GM18861 (cell line): ENCODE measurements at regions not wholly inside any gene's neighbourhood (a gene's known extent, or its start where the extent isn't known, plus 50 kb on each side); places are given as distances from the start of the nearest gene placed in this dataset.

Experiments
- ATAC-seq: cut with Tn5 transposase; IDR thresholded peaks from one replicate; pipeline ENCODE4 v1.9.1; 2021; ENCODE audit not compliant: unreplicated experiment

DNA sequence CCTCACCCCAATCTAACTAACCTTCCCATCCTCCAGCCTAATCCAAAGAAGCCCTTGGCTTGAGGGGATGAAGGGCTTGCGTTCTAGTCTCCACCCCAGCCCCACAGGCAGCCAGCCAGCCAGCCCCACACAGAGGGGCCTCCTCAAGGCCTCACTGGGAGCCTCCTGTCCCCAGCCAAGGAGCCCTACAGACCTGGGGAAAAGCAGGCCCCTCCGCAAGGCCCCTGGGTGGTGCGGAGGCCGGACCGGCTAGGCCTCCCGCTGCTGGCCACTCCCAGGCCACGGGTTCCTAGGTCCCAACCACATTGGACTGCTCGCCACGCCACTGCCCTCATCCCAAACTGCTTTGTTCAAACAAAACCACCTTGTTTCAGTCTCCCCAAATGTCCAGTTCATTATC lies 78.0 kb downstream of the ZIC5 start:
- ATAC-seq: no peak

DNA sequence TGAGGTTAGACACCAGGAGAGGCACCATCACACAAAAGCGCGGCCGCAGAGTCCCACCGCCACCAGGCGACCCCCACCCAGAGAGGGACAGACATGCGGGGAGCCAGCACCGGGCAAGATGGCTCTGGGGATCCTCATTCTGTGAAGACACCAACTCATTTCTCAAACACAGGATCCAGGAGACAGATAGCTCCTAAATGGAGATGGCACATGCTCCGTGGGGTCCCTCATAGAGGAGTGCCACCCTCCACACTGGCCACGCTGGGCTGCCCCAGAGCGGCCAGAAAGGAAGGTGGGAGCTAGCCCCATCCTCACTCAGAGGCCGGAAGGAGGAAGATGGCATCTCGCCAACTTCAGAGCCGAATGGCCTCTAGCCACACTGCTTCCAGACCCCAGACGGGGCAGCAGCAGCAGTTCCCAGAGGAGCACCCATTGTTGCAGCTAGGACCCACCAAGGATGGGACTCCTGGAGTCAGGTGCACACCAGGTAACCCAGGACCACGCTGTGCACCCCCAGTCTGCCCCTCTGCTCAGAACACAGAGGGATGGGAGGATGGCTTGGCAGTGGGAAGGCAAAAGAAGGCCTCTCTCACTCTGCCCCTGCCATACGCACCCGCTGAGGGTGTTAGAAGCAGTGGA lies 78.6 kb downstream of the ZIC5 start:
- no peak for ATAC-seq

DNA sequence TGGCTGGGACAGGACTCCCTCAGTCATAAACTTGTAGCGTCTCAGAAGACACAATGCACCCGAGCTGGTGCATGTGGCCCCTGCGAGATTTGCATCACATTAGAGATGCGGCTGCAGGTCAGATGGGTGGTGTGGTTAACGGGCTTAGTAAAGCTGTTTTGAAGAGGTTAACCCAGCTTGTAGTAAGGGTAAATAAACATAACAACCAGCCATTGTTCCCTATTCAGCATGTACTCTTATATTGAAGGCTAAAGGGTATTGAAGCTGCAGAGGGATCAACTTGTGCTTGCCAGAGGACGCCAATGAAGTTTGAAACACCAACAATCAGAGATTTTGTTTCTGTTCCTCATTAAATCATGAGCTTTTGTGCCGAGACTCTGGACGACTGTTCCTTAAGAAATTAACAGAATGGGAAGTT lies 79.4 kb downstream of the ZIC5 start:
- no peak for ATAC-seq

DNA sequence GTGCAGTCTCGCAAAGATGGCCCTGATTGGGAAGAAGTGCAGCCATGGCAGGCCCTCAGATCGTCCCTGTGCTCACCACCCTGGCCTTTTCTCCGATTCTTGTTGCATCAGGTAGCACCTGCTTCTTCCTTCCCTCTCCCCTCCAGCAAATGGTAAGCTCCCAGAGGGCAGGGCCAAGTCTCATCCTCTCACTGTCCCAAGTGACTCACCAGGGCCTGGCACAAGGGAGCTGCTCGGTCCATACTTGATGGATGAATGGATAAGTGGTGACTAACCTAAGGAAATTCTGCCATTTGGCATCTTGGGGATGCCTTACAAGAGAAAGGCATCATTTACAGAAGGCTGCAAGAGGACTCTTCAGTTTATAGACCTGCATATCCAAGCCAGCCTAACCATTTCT lies 84.9 kb downstream of the ZIC5 start:
- no peak for ATAC-seq

DNA sequence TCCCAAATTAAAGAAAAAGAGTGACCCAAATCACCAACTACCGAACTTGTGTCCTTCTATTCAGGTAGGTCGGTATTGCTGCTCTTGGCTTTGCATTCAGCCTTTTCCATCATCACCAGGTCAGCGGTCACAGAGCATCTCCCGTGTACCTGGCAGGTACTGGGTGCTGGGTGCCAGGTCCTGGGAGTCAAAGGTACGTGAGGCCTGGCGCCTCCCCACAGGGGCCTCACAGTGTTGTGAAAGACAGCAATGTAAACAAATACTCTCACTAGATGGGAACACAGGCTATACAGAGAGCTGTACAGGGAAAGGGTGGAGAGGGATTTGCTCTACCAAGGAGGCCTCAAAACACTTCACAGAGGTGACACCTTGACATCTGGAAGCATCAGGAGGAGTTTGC lies 86.7 kb downstream of the ZIC5 start:
- no peak for ATAC-seq

DNA sequence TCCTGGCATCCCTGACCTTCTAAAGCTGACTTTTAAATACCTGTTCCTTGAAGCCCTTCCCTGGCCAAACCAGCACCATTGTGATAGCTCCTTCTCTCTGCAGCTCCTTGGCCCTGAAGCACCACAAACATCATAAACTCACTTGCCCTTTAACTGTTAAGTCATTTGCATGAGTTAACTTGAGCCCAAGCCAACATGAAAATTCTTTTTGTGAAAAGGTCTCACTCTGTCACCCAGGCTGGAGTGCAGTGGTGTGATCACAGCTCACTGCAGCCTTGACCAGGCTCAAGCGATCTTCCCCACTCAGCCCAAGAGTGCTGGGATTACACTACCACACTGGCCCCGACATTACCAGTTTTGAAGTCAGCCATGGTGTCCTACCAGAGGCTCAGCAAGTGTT lies 87.8 kb downstream of the ZIC5 start:
- no peak for ATAC-seq

DNA sequence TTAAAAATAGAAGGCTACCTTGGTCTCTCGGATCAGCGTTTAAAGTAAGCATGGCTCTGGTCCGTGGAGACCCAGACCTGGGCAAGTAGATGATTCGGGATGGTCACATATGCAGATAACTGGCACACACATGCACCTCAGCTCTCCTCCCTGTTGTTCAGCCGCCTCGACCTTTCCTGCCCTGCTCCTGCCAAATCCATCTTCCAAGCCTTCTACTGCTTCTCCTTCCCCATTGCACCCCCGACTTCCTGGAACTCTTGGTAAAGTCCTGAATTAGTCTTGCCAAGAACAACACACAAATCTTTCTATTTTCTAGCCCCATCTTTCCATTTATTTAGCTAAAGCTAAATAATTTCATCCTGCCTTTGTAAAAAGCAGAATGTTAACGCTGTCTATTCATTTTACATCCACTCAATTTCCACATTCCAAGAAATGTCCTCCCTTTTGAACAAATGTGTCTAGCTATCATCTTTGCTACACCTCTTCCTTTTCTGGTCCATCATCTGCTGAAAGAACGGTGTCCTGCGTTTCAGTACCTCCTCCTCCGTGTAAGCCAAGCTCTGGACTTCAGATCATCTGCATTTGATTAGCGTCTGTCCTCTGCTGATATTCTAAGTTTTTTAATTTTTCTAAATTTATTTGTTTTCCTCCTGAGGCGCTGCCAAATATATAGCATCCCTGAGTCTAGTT lies 92.5 kb downstream of the ZIC5 start:
- no peak for ATAC-seq

DNA sequence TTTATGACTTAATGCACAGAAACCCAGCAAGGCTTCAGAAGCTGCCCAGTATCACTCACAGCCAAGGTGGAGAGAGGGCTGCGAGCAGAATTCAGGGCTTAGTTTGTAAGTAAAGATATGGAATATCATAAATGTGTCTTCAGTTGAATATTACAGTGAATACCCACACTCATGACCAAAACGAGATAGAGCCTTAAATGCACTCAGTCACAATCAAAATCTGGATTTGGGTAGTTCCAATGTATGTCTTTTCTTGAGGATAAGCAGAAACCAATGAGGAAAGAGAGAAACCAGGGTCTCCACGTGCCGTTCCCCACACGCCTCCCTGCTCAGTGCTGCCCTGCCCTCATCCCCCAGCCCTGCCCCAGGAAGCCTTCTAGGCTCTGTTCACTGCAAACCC lies 94.9 kb downstream of the ZIC5 start:
- no peak for ATAC-seq

DNA sequence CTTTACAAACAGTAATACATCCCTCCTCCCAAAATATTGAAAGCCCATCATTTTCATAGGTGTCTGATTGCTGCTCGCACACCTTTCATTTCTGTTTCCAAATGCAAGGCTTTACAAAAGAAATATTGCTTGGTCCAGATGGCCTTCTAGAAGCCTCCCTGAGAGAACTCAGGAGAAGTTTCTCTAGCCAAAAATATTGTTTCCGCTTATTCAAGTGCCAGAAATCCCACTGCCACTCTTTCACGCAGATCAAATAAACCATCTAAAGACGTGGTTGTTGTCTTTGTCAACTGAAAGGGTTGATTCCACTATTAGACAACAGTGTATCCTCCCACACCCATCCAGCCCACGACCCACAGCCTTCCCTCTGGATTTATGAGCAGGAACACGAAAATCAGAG lies 96.2 kb downstream of the ZIC5 start:
- ATAC-seq: no peak

DNA sequence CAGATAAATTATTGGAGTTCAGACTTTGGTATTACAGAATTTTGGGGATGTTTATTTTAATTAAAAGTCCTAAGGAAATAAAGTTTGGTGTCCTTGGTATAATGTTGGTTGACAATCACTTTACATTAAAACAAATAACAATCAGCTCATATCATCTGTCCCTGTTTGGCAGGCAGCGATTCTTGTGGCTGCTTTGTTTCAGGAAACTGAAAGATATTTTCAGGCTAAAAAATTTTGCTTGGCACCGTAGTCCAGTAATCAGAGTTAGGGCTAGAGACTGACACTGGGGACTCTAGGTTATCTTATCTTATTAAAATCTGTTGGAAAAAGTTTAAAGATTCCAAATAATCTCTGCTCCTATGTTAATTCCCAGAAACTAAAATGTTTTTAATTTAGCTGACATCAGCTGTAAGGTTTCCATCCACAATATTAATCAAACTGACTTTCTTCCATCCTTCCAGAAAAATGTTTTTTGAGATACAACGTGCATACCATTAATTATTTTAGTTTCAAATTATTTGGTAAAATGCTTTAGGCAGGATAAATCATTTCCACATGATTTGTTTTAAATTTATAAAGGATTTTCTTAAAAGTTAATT lies 97.6 kb downstream of the ZIC5 start:
- no peak for ATAC-seq

DNA sequence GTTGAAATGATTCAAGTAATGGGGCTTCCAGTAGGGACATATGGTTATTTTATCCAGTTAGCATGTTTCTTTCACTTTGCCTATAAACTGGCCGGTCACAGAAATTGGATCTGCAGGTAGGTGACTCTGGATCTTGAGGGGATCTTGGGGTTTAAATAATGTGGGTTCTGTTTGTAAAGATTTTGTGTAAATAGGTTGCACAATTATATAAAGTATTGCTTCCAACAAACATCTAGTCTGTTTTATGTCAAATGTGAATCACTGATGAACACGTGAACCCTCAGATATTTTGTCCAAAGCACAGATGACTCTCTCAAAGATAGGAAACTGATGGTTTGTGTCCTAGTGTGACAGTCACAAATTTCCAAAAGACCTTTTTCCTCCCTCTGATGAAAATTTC lies 98.4 kb downstream of the ZIC5 start:
- no peak for ATAC-seq

DNA sequence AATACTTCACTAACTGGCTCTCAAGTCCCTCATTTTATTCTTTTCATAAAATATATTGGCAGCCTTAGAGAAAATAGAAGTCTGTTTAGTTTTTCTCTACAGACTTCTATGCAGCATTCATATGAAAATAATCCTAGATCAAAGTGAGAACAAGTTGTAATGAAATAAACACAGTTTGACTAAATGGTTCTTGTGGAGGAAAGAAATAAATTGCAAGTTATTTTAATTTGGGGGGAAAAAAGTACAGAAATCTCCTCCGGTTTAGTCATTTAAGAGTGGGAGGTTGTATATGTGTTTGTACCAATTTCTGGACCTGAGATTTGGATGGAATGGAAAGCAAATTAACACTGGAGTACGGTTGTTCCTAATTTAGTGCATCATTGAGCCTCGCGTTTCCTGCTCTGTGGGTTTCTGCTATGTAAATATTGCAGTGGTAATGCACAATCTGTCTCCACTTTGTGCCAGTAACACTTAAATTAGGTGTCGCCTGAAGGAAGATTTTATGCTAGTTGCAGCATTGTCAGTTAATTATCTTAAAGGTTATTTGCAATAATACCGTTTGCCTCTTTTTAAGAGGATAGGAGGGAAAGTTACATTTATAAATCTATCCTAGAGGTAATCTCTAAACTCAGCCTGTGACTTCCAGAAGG lies 100.2 kb downstream of the ZIC5 start:
- ATAC-seq: no peak

DNA sequence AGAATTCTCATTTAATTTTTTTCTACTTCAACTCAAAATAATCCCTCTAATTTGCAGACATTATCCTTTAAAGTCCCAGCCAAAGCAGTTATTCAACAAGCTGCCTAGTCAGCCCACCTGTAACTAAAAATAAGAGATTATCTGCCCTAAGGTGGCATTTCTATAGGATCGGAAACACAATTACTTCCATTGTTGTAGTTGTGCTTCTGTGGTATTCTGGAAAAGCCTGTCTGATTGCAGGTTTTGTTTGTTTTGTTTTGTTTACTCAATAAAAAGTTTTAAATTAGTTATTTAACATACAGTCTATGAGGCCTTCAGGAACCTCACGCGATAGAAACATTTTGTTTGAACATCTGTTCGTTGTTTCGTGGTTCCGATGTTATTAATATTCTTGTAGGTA lies 101.0 kb downstream of the ZIC5 start:
- ATAC-seq: no peak

DNA sequence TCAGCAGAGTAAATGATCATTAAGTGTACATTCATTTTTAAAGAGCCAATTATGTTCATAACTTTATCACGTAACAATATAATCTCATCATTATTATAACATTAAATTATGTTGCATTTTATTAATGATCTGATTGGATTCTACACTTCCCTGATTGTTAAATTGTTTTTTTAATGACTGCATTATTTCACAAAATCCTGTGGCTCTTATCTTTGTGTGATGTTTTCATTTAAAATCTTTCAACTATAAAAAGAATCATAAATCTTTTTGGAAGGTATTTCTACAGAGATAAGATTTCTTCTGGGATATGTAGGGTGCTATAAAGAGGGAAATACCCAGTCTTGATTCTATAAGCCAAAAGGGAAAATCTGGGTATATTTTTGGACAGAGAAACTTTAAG lies 101.7 kb downstream of the ZIC5 start:
- no peak for ATAC-seq

DNA sequence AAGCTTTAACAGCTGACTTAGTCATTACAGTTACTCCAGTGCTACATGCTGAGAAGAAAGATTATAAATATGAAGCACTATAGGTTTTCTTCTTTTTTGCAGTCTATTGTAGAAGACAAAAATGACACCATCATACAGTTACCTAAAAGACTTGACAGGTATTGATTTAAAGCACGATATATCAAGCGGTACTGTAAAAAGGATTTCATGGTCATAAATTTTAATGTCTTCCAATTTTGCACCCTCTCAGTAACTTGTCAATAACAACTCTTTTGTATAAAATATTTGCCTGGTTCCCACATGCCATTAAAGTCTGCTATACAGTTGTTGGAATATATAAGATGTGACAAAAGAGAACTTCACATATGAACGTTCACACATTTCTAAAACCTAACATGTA lies 102.8 kb downstream of the ZIC5 start:
- no peak for ATAC-seq

DNA sequence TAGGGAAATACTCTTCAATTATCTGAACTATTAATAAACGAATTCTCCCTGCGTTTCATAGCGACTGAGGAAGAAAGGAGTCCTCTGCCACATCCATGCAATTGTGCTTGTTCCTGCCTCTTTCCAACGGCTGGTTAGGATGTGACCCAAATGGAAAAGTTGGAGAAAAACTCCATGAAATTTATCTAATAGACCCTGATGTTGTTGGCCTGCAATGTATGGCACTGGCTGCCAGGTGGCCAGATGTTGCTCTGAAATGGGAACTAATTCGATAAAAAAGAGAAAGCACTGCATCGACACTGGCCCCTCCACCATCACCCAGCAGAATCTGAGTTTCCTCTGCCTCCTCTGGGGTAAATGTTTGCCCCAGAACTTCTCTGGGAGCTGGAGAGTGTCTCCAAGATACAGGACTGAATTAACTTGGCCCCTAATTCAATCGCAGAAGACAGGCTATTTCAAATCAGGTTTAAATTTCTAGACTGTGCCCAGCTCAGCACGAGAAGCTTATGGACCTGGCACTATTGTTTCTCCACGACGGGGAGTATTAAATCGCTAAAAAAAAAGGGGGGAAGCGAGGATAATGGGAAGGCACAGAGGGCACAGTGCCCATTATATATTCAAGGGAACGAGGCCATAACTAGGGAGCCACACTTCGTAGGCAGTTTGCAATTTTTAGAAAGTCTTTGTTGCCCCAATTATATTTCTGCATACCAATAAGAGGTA lies 103.9 kb downstream of the ZIC5 start:
- ATAC-seq: no peak

DNA sequence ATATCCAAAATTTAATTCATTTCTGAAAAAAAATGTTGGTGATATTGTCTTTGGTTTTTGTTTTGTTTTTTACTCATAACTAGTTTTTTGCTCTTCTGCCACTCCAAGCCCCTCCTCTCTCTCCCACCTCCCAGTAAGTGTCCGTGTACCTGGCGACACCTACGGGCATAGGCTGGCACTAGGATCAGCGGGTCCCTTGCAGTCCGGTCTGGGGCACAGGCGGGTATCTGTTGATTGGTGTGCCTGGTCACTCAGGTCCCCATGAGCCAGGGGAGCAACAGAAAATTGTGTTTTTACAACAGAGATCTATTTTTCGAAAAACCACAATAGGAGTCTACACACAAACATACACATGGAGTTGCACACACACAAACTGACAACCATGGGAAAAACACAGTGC lies 104.8 kb downstream of the ZIC5 start:
- ATAC-seq: no peak

DNA sequence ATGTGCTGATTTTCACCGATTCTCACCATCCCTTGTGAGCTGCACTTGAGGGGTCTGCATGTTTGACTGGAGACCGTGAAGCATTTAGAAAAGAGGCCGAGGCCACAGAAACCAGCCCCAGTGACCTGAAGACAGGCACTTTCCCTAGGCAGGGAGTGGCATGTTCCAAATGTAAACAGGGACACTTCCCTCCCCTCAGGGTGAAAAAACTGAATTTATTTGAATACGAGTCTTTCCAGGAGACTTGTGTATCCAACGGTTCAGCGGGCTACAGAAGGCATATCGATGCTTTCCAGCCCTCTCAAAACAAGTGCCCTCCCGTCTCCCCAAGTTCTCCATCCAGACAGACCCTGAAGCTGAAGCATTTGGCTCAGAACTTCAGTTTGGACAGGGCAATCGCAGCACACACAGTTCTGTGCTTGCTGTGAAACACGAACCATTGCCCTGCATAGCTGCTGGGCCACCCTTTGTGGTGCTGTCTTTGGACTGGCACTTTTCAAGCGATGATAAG lies 106.1 kb downstream of the ZIC5 start:
- no peak for ATAC-seq

DNA sequence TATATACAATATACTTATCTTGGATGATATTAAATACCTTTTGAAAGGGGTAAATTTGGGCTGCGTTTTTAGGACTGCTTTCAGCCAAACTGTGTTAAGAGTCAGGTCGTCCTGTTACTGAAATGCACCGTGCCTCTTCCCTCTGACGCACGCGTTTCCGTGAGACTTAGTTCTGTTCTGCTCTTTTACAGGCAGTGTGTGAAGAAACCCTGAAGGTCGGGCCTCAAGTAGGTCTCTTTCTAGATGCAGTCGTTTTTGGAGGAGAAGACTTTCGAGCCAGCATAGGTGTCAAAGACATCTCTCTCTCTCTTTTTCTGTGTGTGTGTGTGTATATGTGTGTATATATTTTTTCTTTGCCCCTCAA lies 107.0 kb downstream of the ZIC5 start:
- no peak for ATAC-seq

DNA sequence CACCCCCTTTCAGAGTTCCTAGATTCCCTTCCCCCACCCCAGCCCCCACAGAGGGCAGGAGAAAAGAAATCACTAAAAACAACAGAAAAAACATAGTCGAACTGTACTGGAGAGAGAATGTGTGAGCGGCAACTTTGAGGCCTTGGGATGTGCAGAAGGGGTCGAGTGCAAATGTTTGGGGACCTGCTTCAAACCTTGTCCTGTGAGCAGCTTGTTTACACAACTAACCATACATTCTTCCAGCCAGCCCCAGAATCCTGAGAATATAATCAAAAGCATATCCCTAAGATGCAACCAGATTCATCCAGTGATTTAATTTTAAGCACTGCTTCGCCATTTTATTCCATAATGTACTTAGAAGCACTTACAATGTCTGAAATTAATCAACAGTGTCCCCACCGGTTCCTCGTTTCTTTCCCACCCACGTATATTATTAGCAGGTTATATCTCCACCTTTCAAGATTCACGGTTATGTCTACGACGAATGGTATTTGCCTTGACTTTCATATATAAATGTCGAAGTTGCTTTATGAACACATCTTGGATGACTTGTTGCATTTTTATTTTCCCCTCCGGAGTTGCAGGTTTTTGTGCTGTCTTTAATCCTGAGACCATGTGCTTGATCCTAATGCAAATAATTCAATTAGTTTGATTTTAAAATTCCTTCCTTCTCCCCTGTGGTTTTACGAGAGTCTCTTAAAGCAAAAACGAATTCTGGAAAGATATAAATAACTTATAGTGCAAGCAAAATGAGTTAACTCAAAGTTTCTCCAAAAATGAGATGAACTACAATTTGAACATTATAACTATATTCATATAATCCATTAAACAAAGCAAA lies 107.6 kb downstream of the ZIC5 start:
- ATAC-seq: no peak

DNA sequence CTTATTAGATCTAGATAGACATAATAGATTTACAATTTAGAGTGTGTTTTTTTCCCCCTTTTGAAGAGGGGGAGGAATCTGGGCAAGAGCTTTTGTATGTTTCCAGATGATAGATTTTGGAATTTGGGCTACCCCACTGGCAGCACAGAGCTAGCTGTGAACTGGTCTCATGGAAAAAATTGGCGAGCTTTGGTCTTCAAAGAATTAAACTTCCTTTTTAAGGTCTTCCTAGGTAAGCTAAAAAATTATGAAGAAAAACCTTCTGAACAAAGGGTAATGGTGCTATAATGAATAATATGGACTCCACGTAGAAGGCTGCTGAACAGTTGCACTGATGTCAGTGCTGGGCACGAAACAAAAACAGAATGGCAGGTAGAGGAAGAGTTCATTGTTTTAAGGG lies 109.3 kb downstream of the ZIC5 start:
- no peak for ATAC-seq
